ENCODE measurements at regions not wholly inside any gene's neighbourhood (a gene's known extent, or its start where the extent isn't known, plus 50 kb on each side); places are given as distances from the start of the nearest gene placed in this dataset.

DNA sequence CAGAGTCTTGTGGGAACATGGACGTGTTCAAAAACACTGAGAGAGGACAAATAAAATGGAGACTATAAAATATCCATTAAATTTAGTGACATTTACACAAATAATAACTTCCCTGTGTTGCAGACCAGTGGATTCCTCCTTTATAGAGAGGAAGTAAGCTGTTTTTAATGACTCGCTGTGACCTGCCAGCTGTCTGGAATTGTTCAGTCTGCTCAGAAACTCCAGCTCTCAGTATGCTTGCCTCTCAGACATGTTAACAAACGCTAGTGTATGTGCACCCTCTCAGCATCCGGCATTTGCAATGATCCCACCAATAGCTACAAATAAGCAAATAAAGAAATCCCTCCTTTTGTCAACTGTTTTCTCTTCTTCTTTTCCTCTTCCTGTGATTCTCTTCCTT, 158.0 kb upstream of the TCF21 start:
- Histone ChIP-seq H3K4ac (replicated peaks; ENCODE audit: insufficient read length, low read depth, low read length) (no peak overlapping the region), H3K23ac (ENCODE audit: insufficient read length) (no peak overlapping the region), H2BK120ac (replicated peaks; ENCODE audit: low read depth, low read length) (no peak overlapping the region), H3K4me1 (replicated peaks in 1 of 4; ENCODE audit: control insufficient read depth in 3 of 4, insufficient read depth in 4 of 4, low read length in 3 of 4) (no peaks in the 10 kb centered on the region), H3K27ac (ENCODE audit: low read depth, low read length) (no peak overlapping the region), H2BK5ac (ENCODE audit: low read depth, low read length) (no peak overlapping the region), H4K8ac (ENCODE audit: extremely low read depth, insufficient read depth, low read length) (no peak overlapping the region), H3K79me2 (ENCODE audit: control insufficient read depth in 1 of 2, insufficient read depth in 2 of 2, low read length in 2 of 2) (no peaks in the 10 kb centered on the region), H3K9me3 (ENCODE audit: insufficient read depth in 2 of 2, low read depth in 1 of 2, low read length in 1 of 2) (no peaks in the 10 kb centered on the region), H3K23me2 (ENCODE audit: low read depth, low read length) (peaks cover 3% of the 10 kb centered on the region; the same call in 1 of the 2 replicates), H3K56ac (replicated peaks; ENCODE audit: insufficient read length, low read depth, low read length) (no peak overlapping the region), H3K79me1 (ENCODE audit: low read depth, low read length) (no peaks in the 10 kb centered on the region), H3K14ac (ENCODE audit: insufficient read length) (no peak overlapping the region), H3K27me3 (replicated peaks in 1 of 4; ENCODE audit: control insufficient read depth in 3 of 4, extremely low read depth in 1 of 4, insufficient read depth in 3 of 4, low read length in 3 of 4) (no peaks in the 10 kb centered on the region), H4K20me1 (replicated peaks in 1 of 2; ENCODE audit: control insufficient read depth in 1 of 2, insufficient read depth in 2 of 2, low read length in 2 of 2) (no peaks in the 10 kb centered on the region), H2BK20ac (ENCODE audit: low read length) (no peak overlapping the region), H3K9ac (replicated peaks in 1 of 4; ENCODE audit: extremely low read depth in 1 of 4, low read depth in 3 of 4, low read length in 3 of 4) (no peak overlapping the region), H3K18ac (ENCODE audit: extremely low read depth, low read length) (no peak overlapping the region), H2BK12ac (ENCODE audit: low read depth, low read length) (no peak overlapping the region), H2AK5ac (ENCODE audit: low read depth, low read length) (no peak overlapping the region), H2AFZ (ENCODE audit: low read length) (no peak overlapping the region), H3K4me2 (ENCODE audit: insufficient read depth in 1 of 2, low read depth in 2 of 2, low read length in 2 of 2) (no peak overlapping the region), H3K4me3 (ENCODE audit: extremely low read depth in 1 of 4, insufficient read depth in 2 of 4, low read depth in 3 of 4, low read length in 4 of 4) (no peak overlapping the region), H4K91ac (replicated peaks; ENCODE audit: insufficient read length, low read length) (no peak overlapping the region), H3K36me3 (ENCODE audit: control insufficient read depth in 2 of 4, insufficient read depth in 4 of 4, low read length in 3 of 4) (no peaks in the 10 kb centered on the region), H4K5ac (ENCODE audit: insufficient read length, low read depth, low read length) (no peak overlapping the region), H2BK15ac (ENCODE audit: low read length) (no peak overlapping the region)
- FAIRE-seq: no peak
- ChIA-PET POLR2A (ENCODE audit: partially characterized antibody) (no interaction called here), CTCF (ENCODE audit: partially characterized antibody) (no interaction called here)
- DNase-seq (ENCODE audit: low read depth in 1 of 2, low spot score in 2 of 2): no peak
- WGBS, 2 experiments (ENCODE audit: extremely low coverage in 1 of 2, insufficient coverage in 1 of 2, insufficient read length in 1 of 2, insufficient replicate concordance in 2 of 2, low coverage in 1 of 2, low lambda C conversion rate in 2 of 2, missing lambda C conversion rate in 1 of 2): 85% methylated on average over 4 of the region's 4 CpGs; no CpG with 5 or more reads in 1 of the 2 experiments
- TF ChIP-seq, protein P1, sequence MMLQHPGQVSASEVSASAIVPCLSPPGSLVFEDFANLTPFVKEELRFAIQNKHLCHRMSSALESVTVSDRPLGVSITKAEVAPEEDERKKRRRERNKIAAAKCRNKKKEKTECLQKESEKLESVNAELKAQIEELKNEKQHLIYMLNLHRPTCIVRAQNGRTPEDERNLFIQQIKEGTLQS (IDR thresholded peaks at IDR 0.05; ENCODE audit: insufficient read depth, low read depth, low read length): no peak
- no peak for TF ChIP-seq SIRT6 (IDR thresholded peaks at IDR 0.05; ENCODE audit: low read length)
- TF ChIP-seq, protein P2, sequence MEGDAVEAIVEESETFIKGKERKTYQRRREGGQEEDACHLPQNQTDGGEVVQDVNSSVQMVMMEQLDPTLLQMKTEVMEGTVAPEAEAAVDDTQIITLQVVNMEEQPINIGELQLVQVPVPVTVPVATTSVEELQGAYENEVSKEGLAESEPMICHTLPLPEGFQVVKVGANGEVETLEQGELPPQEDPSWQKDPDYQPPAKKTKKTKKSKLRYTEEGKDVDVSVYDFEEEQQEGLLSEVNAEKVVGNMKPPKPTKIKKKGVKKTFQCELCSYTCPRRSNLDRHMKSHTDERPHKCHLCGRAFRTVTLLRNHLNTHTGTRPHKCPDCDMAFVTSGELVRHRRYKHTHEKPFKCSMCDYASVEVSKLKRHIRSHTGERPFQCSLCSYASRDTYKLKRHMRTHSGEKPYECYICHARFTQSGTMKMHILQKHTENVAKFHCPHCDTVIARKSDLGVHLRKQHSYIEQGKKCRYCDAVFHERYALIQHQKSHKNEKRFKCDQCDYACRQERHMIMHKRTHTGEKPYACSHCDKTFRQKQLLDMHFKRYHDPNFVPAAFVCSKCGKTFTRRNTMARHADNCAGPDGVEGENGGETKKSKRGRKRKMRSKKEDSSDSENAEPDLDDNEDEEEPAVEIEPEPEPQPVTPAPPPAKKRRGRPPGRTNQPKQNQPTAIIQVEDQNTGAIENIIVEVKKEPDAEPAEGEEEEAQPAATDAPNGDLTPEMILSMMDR (IDR thresholded peaks at IDR 0.05; ENCODE audit: control extremely low read depth in 1 of 3, insufficient read depth in 1 of 3, low read depth in 1 of 3, low read length in 3 of 3): no peak
- no peak for TF ChIP-seq TBP (IDR thresholded peaks at IDR 0.05; ENCODE audit: low read depth, low read length)
- TF ChIP-seq SAP30 (IDR thresholded peaks at IDR 0.05; ENCODE audit: insufficient read depth, insufficient replicate concordance, low read length): no peak
- no peak for TF ChIP-seq RXRA (IDR thresholded peaks at IDR 0.05; ENCODE audit: insufficient read depth, low read depth, low read length)
- TF ChIP-seq RAD21 (IDR thresholded peaks at IDR 0.05 in 1 of 2, conservative IDR thresholded peaks at IDR 0.05 in 1 of 2; ENCODE audit: low read depth in 2 of 2, low read length in 2 of 2): no peak
- no peak for TF ChIP-seq CTBP2 (IDR thresholded peaks at IDR 0.05; ENCODE audit: borderline replicate concordance, insufficient read depth, insufficient read length, low read length)

All from H1 (cell line).